ENCODE measurements at regions not wholly inside any gene's neighbourhood (a gene's known extent, or its start where the extent isn't known, plus 50 kb on each side); places are given as distances from the start of the nearest gene placed in this dataset.

GRCh38 chr12:126558810-126559209 lies 1493.6 kb downstream of the AACS start:
- DNase-seq = no peak

- no peak for DNase-seq
Measured at GRCh38 chr12:126567016-126567415, 1501.8 kb downstream of the AACS start.

DNA sequence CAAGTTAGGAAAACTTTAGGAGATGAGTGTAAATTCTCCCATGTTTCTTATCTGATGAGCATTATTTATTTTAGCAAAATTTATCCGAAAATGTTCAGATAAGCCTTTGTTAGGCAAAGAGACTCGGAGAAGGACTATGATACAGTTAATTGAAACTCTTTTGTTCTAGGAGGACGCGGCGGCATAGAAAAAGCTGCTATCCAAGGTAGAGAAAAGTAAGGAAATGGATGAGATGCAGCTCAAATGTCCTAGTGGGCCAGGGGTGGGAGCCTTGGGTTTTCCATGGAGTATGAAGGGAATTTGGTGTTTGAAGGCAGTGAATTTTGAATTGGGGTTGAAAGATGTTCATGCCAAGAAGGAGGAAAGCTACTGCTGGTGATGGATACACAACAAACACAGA lies 1504.5 kb downstream of the AACS start:
- DNase-seq = no peak

GRCh38 chr12:126570566-126570965 lies 1505.3 kb downstream of the AACS start:
- no peak for DNase-seq

- no peak for DNase-seq
Measured at GRCh38 chr12:126572170-126572569, 1506.9 kb downstream of the AACS start.

DNA sequence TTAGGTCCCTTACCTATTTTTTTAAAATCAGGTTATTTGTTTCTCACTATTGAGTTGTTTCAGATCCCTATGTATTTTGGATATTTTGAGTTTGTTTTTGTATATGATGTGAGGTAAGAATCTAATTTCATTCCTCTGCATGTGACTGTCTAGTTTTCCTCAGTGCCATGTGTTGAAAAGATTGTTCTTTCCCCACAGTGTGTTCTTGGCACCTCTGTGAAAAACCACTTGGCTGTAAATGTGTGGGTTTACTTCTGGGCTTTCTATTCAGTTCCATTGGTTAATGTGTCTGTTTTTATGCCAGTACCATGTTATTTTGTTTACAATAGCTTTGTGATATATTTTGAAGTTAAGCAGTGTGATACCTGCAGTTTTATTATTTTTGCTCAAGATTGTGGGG lies 1516.4 kb downstream of the AACS start:
- no peak for DNase-seq

- no peak for DNase-seq
Measured at GRCh38 chr12:126582231-126582630, 1517.0 kb downstream of the AACS start.

GRCh38 chr12:126588586-126589249 lies 1523.5 kb downstream of the AACS start:
- DNase-seq = no peak

GRCh38 chr12:126591533-126591932 lies 1526.3 kb downstream of the AACS start:
- no peak for DNase-seq

GRCh38 chr12:126601184-126602170 lies 1536.2 kb downstream of the AACS start:
- no peak for DNase-seq

DNA sequence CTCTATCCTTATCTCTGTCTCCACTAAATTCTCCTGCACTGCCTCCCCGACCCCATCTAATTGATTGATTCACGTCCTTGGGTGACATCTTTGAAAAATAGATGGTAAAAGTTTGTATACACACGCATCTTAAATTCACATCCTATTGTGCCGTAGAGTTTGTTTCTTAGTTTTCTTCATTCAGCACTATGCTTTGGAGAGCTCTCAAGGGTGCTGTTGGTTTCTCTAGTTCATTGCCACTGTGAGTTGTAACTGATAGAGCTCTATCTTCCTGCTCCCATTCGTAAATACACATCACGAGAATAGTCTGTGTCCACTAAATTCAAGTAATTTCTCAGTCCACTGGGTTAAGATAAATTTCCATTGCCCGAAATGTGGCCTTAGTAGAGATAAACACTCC lies 1537.4 kb downstream of the AACS start:
- no peak for DNase-seq

GRCh38 chr12:126607157-126607556 lies 1541.9 kb downstream of the AACS start:
- DNase-seq = no peak

- DNase-seq = no peak
Measured at GRCh38 chr12:126607867-126608266, 1542.6 kb downstream of the AACS start.

- DNase-seq = no peak
Measured at GRCh38 chr12:126608607-126609175, 1543.5 kb downstream of the AACS start.

DNA sequence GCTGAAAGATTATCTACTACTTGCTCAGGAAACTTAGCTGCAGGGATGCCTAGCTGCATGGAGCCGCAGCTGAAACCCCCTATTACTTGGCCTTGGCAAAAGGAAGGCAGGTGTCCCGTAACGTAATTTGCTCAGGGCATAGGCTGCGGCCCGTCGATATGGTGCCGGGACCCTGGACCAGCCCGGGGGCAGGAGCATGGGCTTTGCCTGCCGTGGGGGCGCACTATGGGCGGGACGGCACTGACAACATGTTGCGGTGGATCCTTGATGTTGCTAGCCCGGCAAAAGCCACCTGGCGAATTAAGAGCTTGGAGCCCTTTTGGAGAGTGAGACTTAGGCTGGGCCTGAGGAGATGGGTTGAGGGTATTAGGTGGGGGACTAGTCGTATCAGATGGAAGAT lies 1551.2 kb downstream of the AACS start:
- DNase-seq = no peak

DNA sequence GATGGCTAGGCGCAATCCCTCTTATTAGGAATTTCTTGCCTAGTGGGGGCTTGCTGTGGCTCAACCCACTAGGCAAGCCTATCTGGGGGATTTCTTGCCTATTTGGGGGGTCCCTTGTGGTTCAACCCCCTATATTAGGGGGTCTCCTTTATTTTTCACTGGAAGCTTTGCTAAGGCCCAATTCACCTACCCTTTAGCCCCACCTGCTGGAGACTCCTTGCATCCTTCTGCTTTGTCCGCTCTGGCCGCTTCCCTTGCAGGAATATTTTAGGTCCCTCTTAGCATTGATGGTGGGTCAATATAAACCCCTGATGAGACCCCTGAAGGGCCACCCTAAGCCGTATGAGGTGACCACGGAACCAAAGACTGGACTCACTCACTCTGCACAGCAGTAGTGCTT lies 1552.1 kb downstream of the AACS start:
- no peak for DNase-seq

DNA sequence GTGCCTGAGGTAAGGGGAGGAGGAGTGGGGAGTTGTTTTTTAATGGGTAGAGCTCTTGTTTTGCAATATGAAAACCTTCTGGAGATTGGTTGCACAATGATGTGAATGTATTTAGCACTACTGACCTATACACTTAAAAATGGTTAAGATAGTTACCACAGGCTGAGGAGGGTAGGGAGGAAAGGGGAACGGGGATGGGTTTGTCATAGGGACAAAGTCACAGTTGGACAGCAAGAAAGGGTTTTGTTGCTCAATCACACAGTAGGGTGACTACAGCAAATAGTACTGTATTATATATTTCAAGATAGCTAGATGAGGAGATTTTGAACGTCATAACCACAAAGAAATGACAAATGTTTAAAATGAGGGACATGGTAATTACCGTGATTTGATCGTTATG lies 1562.4 kb downstream of the AACS start:
- no peak for DNase-seq

DNA sequence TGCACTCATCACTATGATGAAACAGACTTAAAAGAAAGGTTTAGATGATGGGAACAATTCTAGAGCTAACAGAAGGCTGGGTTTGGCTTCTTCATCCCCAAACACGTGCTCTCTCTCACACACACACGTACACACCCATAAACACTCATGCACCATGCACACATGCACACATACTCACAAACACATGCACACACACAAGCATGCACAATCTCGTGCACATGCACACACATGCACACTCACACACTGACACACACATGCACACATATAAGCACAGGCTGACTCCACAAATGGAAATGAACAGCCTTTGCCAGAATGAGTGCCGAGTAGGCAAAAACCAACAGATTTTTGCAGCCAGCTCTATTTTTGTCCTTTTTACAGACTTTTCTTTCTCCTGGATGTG lies 1571.6 kb downstream of the AACS start:
- no peak for DNase-seq

- DNase-seq = no peak
Measured at GRCh38 chr12:126644236-126645020, 1579.2 kb downstream of the AACS start.

GRCh38 chr12:126648074-126648473 lies 1582.8 kb downstream of the AACS start:
- no peak for DNase-seq

- DNase-seq = no peak
Measured at GRCh38 chr12:126651133-126651532, 1585.9 kb downstream of the AACS start.

DNA sequence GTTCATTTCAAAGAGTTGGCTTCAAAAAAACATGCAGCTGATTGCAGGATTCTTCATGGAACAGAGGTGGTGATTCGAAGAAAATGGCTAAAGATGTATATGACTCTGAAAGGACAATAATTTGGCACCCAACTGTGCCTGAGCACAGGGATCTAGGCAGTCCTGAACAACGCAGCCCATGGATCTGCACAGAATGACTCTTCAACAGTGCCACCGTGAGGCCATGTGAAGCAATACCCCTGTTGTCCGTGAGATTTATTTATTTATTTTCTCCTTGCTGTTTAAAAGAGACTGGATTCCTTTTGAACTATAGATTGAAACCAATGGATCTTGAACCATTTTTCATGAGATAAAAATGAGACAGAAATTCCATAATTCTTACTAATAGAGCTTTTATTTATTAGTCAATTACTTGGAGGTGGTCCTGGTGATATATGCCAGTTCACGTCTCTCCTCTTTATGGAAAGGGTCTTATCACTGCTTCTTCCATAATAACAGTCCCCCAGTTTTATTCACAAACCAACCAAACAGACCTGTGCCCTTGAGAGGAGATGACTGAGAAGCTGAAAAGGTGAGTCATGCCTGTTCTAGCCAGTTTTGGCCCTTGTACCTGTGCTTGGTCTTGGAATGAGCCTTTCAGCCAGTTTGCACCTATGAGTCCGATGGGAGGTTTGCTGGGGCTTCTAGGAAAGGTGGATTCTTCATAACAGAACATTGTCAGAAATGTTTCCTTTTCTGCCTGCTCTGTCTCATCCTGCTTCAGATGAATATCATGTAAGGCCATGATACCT lies 1598.3 kb downstream of the AACS start:
- no peak for DNase-seq
